Liver (tissue), 8 donors: ENCODE measurements at regions not wholly inside any gene's neighbourhood (a gene's known extent, or its start where the extent isn't known, plus 50 kb on each side); places are given as distances from the start of the nearest gene placed in this dataset.

Experiments
- DNase-seq: peaks from one replicate; pipeline ENCODE4 v3.0.0-alpha.2; 2017; ENCODE audit warnings: low spot score
- H3K27ac ChIP-seq, 2 donors: one replicate each; pipeline ENCODE4 v1.7.0; 2013; ENCODE audit warnings: inconsistent platforms in 2 of 2, low read length in 2 of 2, control low read depth in 1 of 2, low read depth in 1 of 2, mild to moderate bottlenecking in 1 of 2
- H3K27me3 ChIP-seq, 4 donors: one replicate each; pipeline versions ENCODE4 v1.6.1 to v1.7.0; 2013; ENCODE audit warnings: low read length in 3 of 4, inconsistent platforms in 1 of 4, mild to moderate bottlenecking in 1 of 4, moderate library complexity in 1 of 4; ENCODE audit not compliant: control insufficient read depth in 4 of 4, insufficient read depth in 4 of 4
- H3K36me3 ChIP-seq, 4 donors: one replicate each; pipeline versions ENCODE4 v1.6.1 to v1.7.0; 2013; ENCODE audit warnings: low read length in 3 of 4, mild to moderate bottlenecking in 3 of 4, low read depth in 1 of 4, moderate library complexity in 1 of 4; ENCODE audit not compliant: control insufficient read depth in 4 of 4, insufficient read depth in 3 of 4
- H3K4me1 ChIP-seq, 4 donors: one replicate each; pipeline versions ENCODE4 v1.6.1 to v1.7.0; 2013; ENCODE audit warnings: low read length in 3 of 4, mild to moderate bottlenecking in 3 of 4, moderate library complexity in 1 of 4; ENCODE audit not compliant: control insufficient read depth in 4 of 4, insufficient read depth in 4 of 4
- H3K4me3 ChIP-seq, 3 donors: one replicate each; pipeline versions ENCODE4 v1.6.1 to v1.7.0; 2013; ENCODE audit warnings: low read length in 3 of 3, control low read depth in 1 of 3, low read depth in 1 of 3, mild to moderate bottlenecking in 1 of 3
- H3K9ac ChIP-seq, 2 donors: one replicate each; pipeline ENCODE4 v1.7.0; 2013; ENCODE audit warnings: low read length in 2 of 2, mild to moderate bottlenecking in 2 of 2, moderate library complexity in 2 of 2, control low read depth in 1 of 2, low read depth in 1 of 2
- H3K9me3 ChIP-seq, 4 donors: one replicate each; pipeline versions ENCODE4 v1.6.1 to v1.7.0; 2013; ENCODE audit warnings: low read length in 3 of 4; ENCODE audit not compliant: control insufficient read depth in 4 of 4
- EGR1 ChIP-seq, 2 donors: IDR thresholded peaks; 2 replicates each; pipeline ENCODE4 v1.6.1; 2016 to 2018; ENCODE audit warnings: antibody characterized with exemption in 2 of 2, low read depth in 2 of 2
- FOXA1 ChIP-seq: IDR thresholded peaks from 2 replicates; pipeline ENCODE4 v1.6.1; 2016; ENCODE audit warnings: antibody characterized with exemption
- FOXA2 ChIP-seq: IDR thresholded peaks from 2 replicates; pipeline ENCODE4 v1.6.1; 2016; ENCODE audit warnings: antibody characterized with exemption
- GABPA ChIP-seq, 2 donors: IDR thresholded peaks in 1 of 2; conservative IDR thresholded peaks in 1 of 2; 2 replicates each; pipeline ENCODE4 v1.6.1; 2016; ENCODE audit warnings: antibody characterized with exemption in 2 of 2, mild to moderate bottlenecking in 1 of 2, moderate library complexity in 1 of 2
- HNF4A ChIP-seq, 2 donors: conservative IDR thresholded peaks; 2 replicates each; pipeline ENCODE4 v1.6.1; 2016; ENCODE audit warnings: antibody characterized with exemption in 2 of 2, mild to moderate bottlenecking in 2 of 2
- HNF4G ChIP-seq: IDR thresholded peaks from 2 replicates; pipeline ENCODE4 v1.6.1; 2016; ENCODE audit warnings: antibody characterized with exemption
- JUND ChIP-seq, 2 donors: IDR thresholded peaks; 2 replicates each; pipeline ENCODE4 v1.6.1; 2016; ENCODE audit warnings: antibody characterized with exemption in 2 of 2
- NR2F2 ChIP-seq: IDR thresholded peaks from 2 replicates; pipeline ENCODE4 v1.6.1; 2016; ENCODE audit warnings: antibody characterized with exemption
- REST ChIP-seq: IDR thresholded peaks from 2 replicates; pipeline ENCODE4 v1.6.1; 2016; ENCODE audit warnings: antibody characterized with exemption, mild to moderate bottlenecking
- RXRA ChIP-seq, 2 donors: IDR thresholded peaks; 2 replicates each; pipeline ENCODE4 v1.6.1; 2017 to 2018; ENCODE audit warnings: antibody characterized with exemption in 2 of 2, mild to moderate bottlenecking in 1 of 2
- SP1 ChIP-seq: IDR thresholded peaks from 2 replicates; pipeline ENCODE4 v1.6.1; 2018; ENCODE audit warnings: antibody characterized with exemption, mild to moderate bottlenecking
- TAF1 ChIP-seq: conservative IDR thresholded peaks from 2 replicates; pipeline ENCODE4 v1.6.1; 2016; ENCODE audit warnings: antibody characterized with exemption, mild to moderate bottlenecking
- YY1 ChIP-seq: IDR thresholded peaks from 2 replicates; pipeline ENCODE4 v1.6.1; 2016; ENCODE audit warnings: antibody characterized with exemption, mild to moderate bottlenecking
- ZBTB33 ChIP-seq: IDR thresholded peaks from 2 replicates; pipeline ENCODE4 v1.6.1; 2016; ENCODE audit warnings: antibody characterized with exemption
- WGBS: extraction: QIAGEN DNeasy Blood & Tissue Kit; methylation state at CpG from one replicate; pipeline ENCODE4 v1.1.7; 2013; 5-methylcytosine and 5-hydroxymethylcytosine counted together
- TF ChIP-seq, protein P1 (sequence below): IDR thresholded peaks from 2 replicates; pipeline ENCODE4 v1.6.1; 2016; ENCODE audit warnings: antibody characterized with exemption
- TF ChIP-seq, protein P2 (sequence below): fragments of 150-350 bp; IDR thresholded peaks from 2 replicates; pipeline ENCODE4 v1.5.1; 2017; ENCODE audit warnings: improper control_type of control experiment, low read depth, low read length; ENCODE audit not compliant: missing input control
- donor health status: healthy.
- donor health status: healthy.
- donor health status: healthy.
- donor health status: healthy.
- donor health status: healthy.

GRCh38 chr5:117131048-117131679 lies 556.5 kb upstream of the SEMA6A start:
- no peak overlapping the region for H3K9ac ChIP-seq
- no peaks in the 10 kb centered on the region for H3K4me1 ChIP-seq
- no peak overlapping the region for H3K27ac ChIP-seq
- H3K4me3 ChIP-seq: no peak overlapping the region
- 56% methylated on average over 3 of the region's 3 CpGs for WGBS
- H3K9me3 ChIP-seq: no peaks in the 10 kb centered on the region
- peaks cover 0 to 3% (median 0%) of the 10 kb centered on the region in 4 donors for H3K27me3 ChIP-seq
- no peak for DNase-seq
- H3K36me3 ChIP-seq: no peaks in the 10 kb centered on the region
- TF ChIP-seq YY1 (no peak), HNF4G (no peak), REST (no peak), FOXA1 (no peak), JUND (IDR thresholded peaks at IDR 0.05) (no peak), TAF1 (no peak), EGR1 (IDR thresholded peaks at IDR 0.05; ENCODE audit: low read depth in 2 of 2) (no peak), RXRA (IDR thresholded peaks at IDR 0.05) (no peak), HNF4A (conservative IDR thresholded peaks at IDR 0.05) (no peak), FOXA2 (no peak), ZBTB33 (no peak)
- TF ChIP-seq, protein P1, sequence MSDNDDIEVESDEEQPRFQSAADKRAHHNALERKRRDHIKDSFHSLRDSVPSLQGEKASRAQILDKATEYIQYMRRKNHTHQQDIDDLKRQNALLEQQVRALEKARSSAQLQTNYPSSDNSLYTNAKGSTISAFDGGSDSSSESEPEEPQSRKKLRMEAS: no peak
- TF ChIP-seq, protein P2, sequence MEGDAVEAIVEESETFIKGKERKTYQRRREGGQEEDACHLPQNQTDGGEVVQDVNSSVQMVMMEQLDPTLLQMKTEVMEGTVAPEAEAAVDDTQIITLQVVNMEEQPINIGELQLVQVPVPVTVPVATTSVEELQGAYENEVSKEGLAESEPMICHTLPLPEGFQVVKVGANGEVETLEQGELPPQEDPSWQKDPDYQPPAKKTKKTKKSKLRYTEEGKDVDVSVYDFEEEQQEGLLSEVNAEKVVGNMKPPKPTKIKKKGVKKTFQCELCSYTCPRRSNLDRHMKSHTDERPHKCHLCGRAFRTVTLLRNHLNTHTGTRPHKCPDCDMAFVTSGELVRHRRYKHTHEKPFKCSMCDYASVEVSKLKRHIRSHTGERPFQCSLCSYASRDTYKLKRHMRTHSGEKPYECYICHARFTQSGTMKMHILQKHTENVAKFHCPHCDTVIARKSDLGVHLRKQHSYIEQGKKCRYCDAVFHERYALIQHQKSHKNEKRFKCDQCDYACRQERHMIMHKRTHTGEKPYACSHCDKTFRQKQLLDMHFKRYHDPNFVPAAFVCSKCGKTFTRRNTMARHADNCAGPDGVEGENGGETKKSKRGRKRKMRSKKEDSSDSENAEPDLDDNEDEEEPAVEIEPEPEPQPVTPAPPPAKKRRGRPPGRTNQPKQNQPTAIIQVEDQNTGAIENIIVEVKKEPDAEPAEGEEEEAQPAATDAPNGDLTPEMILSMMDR: no peak

DNA sequence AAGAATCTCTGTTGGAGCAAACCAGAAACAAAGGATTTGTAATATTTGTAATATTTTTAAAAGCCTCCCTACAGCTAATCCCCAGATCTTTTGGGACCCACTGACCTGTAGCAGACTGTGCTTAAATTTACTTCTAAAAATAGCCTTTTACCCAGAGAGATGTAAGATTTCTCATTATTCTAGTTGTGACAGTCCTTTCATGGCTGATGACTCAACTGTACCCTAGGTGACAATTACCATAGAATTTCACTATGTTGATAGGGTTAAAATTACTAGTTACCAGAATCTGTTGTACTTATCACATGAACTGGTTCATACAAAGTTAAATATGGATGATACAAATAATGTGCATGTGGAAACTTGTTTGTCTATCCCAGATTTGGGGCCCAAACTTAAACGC lies 543.9 kb upstream of the SEMA6A start:
- Histone ChIP-seq H3K27ac (no peak overlapping the region), H3K9ac (no peak overlapping the region), H3K4me3 (no peak overlapping the region), H3K36me3 (no peaks in the 10 kb centered on the region), H3K9me3 (no peaks in the 10 kb centered on the region), H3K27me3 (no peaks in the 10 kb centered on the region), H3K4me1 (no peaks in the 10 kb centered on the region)
- no peak for DNase-seq
- WGBS: 82% methylated on average over 1 of the region's 1 CpG
- TF ChIP-seq EGR1 (IDR thresholded peaks at IDR 0.05; ENCODE audit: low read depth in 2 of 2) (no peak), SP1 (no peak), YY1 (no peak), FOXA1 (no peak), TAF1 (no peak), HNF4G (no peak), RXRA (IDR thresholded peaks at IDR 0.05) (no peak), ZBTB33 (no peak), NR2F2 (no peak), GABPA (IDR thresholded peaks at IDR 0.05 in 1 of 2, conservative IDR thresholded peaks at IDR 0.05 in 1 of 2) (no peak), JUND (IDR thresholded peaks at IDR 0.05) (no peak), FOXA2 (no peak)
- TF ChIP-seq, protein P1: no peak
- TF ChIP-seq, protein P2: no peak
